PC-9 (cell line): ENCODE measurements at regions not wholly inside any gene's neighbourhood (a gene's known extent, or its start where the extent isn't known, plus 50 kb on each side); places are given as distances from the start of the nearest gene placed in this dataset.

Experiments used
- BruUV-seq: library from RNA; stranded (reverse); fragments of 400-500 nt; replicated peaks from 2 replicates; lab custom pipeline; 2021; lab: Mats Ljungman, UMichigan
- CTCF ChIA-PET: fragments of 300-600 bp; sonication (Branson Sonifier 250); formaldehyde crosslinking; loops from one replicate; lab custom pipeline; 2022; ENCODE audit warnings: antibody characterized with exemption; lab: Charles Lee
- POLR2A ChIA-PET: fragments of 300-600 bp; sonication (Branson Sonifier 250); formaldehyde crosslinking; loops from one replicate; lab custom pipeline; 2022; ENCODE audit warnings: antibody characterized with exemption; ENCODE audit not compliant: unreplicated experiment; lab: Charles Lee
- DNase-seq, 2 experiments: peaks; one replicate each; pipeline versions ENCODE4 v3.0.0 to v3.0.0-alpha.2; 2015 to 2022; ENCODE audit warnings: mixed read lengths in 1 of 2
- H2AFZ ChIP-seq: fragments of 200-600 bp; sonication (generic); 2 replicates; pipeline ENCODE4 v1.8.1; 2017; ENCODE audit warnings: antibody characterized with exemption
- H3F3A ChIP-seq: fragments of 200-600 bp; sonication (generic); 2 replicates; pipeline ENCODE4 v1.8.1; 2017; ENCODE audit warnings: antibody characterized with exemption, mild to moderate bottlenecking, low read depth; ENCODE audit not compliant: insufficient read depth
- H3K27ac ChIP-seq: fragments of 200-600 bp; sonication (generic); 2 replicates; pipeline ENCODE4 v1.6.1; 2016; ENCODE audit warnings: mixed run types
- H3K27me3 ChIP-seq: fragments of 200-600 bp; sonication (generic); 2 replicates; pipeline ENCODE4 v1.6.1; 2016; ENCODE audit warnings: low read depth, mixed run types; ENCODE audit not compliant: insufficient read depth
- H3K36me3 ChIP-seq: fragments of 200-600 bp; sonication (generic); 2 replicates; pipeline ENCODE4 v1.6.1; 2016; ENCODE audit warnings: low read depth, mixed run types
- H3K4me1 ChIP-seq: fragments of 200-600 bp; sonication (generic); replicated peaks from 2 replicates; pipeline ENCODE4 v1.6.1; 2016; ENCODE audit warnings: mixed run types; ENCODE audit not compliant: insufficient read depth
- H3K4me2 ChIP-seq: fragments of 200-600 bp; sonication (generic); 2 replicates; pipeline ENCODE4 v1.6.1; 2017; ENCODE audit warnings: mixed run types
- H3K4me3 ChIP-seq: fragments of 200-600 bp; sonication (generic); 2 replicates; pipeline ENCODE4 v1.6.1; 2016; ENCODE audit warnings: mixed run types
- H3K79me2 ChIP-seq: fragments of 200-600 bp; sonication (generic); 2 replicates; pipeline ENCODE4 v1.6.1; 2017; ENCODE audit warnings: low read depth, mixed run types
- H3K9me2 ChIP-seq: fragments of 200-600 bp; sonication (generic); 2 replicates; pipeline ENCODE4 v1.8.1; 2017; ENCODE audit warnings: mild to moderate bottlenecking; ENCODE audit not compliant: insufficient read depth
- H3K9me3 ChIP-seq: fragments of 200-600 bp; sonication (generic); 2 replicates; pipeline ENCODE4 v1.8.1; 2016; ENCODE audit warnings: low read depth; ENCODE audit not compliant: insufficient read depth
- H4K20me1 ChIP-seq: fragments of 200-600 bp; sonication (generic); 2 replicates; pipeline ENCODE4 v1.8.1; 2017; ENCODE audit not compliant: insufficient read depth
- EZH2 ChIP-seq: fragments of 200-600 bp; sonication (generic); IDR thresholded peaks from 2 replicates; pipeline ENCODE4 v1.8.0; 2017; ENCODE audit warnings: antibody characterized with exemption, low read depth
- intact Hi-C: fragments of 100-400 bp; cut with micrococcal nuclease; formaldehyde crosslinking; loops from one replicate; pipeline ENCODE4 v1.10.0; 2022; ENCODE audit not compliant: unreplicated experiment
- TF ChIP-seq, protein P1 (sequence below): fragments of 200-600 bp; sonication (generic); conservative IDR thresholded peaks from 2 replicates; pipeline ENCODE4 v1.6.1; 2017; ENCODE audit warnings: mixed run types, antibody characterized with exemption, mild to moderate bottlenecking, moderate library complexity

GRCh38 chr12:124476011-124476400, 91.4 kb downstream of the NCOR2 start:
- Histone ChIP-seq H3K9me2 (no peaks in the 10 kb centered on the region), H3K27me3 (no peaks in the 10 kb centered on the region), H3K4me2 (no peak overlapping the region), H3F3A (peaks cover 42% of the 10 kb centered on the region), H3K4me3 (no peak overlapping the region), H3K36me3 (peaks cover 49% of the 10 kb centered on the region), H3K4me1 (peaks cover 13% of the 10 kb centered on the region), H4K20me1 (peaks cover 21% of the 10 kb centered on the region), H3K9me3 (no peaks in the 10 kb centered on the region), H3K79me2 (peaks cover 41% of the 10 kb centered on the region), H2AFZ (no peak overlapping the region), H3K27ac (no peak overlapping the region)
- TF ChIP-seq, protein P1, sequence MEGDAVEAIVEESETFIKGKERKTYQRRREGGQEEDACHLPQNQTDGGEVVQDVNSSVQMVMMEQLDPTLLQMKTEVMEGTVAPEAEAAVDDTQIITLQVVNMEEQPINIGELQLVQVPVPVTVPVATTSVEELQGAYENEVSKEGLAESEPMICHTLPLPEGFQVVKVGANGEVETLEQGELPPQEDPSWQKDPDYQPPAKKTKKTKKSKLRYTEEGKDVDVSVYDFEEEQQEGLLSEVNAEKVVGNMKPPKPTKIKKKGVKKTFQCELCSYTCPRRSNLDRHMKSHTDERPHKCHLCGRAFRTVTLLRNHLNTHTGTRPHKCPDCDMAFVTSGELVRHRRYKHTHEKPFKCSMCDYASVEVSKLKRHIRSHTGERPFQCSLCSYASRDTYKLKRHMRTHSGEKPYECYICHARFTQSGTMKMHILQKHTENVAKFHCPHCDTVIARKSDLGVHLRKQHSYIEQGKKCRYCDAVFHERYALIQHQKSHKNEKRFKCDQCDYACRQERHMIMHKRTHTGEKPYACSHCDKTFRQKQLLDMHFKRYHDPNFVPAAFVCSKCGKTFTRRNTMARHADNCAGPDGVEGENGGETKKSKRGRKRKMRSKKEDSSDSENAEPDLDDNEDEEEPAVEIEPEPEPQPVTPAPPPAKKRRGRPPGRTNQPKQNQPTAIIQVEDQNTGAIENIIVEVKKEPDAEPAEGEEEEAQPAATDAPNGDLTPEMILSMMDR: no peak
- TF ChIP-seq EZH2: no peak
- intact Hi-C loops: no loop called here
- no TSS peak for BruUV-seq
- CTCF ChIA-PET: no interaction called here
- DNase-seq: no peak
- POLR2A ChIA-PET: no interaction called here

DNA sequence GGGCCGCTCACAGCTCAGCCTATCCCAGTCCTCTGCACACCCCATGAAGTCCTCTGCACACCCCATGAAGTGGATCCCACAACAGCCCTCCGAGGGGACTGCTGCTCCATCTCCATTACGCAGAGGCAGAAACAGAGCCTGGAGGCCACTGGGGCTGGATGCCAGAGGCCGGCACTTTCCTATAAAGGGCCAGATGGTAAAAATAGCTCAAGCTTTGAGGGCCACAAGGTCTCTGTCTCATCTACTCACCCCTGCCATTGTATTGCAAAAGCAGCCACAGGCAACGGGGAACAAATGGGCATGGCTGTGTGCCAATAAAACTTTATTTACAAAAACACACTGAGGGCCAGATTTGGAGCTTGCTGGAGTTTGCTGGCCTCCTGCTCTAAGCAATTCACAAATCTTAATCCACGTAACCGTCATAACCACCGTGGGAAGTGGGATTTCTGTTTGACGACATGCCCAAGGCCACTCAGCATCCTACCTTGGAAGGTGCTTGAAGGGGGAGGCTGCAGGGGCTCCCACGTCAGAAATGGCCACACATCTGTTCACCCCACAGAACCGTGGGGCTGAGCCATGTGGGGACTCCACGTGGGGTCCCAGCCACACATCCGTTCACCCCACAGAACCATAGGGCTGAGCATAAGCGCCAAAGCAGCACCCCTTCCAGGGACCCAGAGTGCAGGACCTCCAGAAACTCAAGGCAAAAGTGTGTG, 92.0 kb downstream of the NCOR2 start:
- H3K9me2 ChIP-seq: no peaks in the 10 kb centered on the region
- no peak overlapping the region for H2AFZ ChIP-seq
- CTCF ChIA-PET: no interaction called here
- H3K36me3 ChIP-seq: peaks cover 51% of the 10 kb centered on the region
- no peak for DNase-seq
- POLR2A ChIA-PET: no interaction called here
- H3K27ac ChIP-seq: no peak overlapping the region
- peaks cover 41% of the 10 kb centered on the region for H3K79me2 ChIP-seq
- peaks cover 41% of the 10 kb centered on the region for H3F3A ChIP-seq
- no peak for TF ChIP-seq EZH2
- TF ChIP-seq, protein P1: no peak
- no peak overlapping the region for H3K4me3 ChIP-seq
- peaks cover 10% of the 10 kb centered on the region; the same call in 1 of the 2 replicates for H3K4me1 ChIP-seq
- no TSS peak for BruUV-seq
- no peak overlapping the region for H3K4me2 ChIP-seq
- intact Hi-C loops: no loop called here
- no peaks in the 10 kb centered on the region for H3K9me3 ChIP-seq
- no peaks in the 10 kb centered on the region for H3K27me3 ChIP-seq
- H4K20me1 ChIP-seq: peaks cover 20% of the 10 kb centered on the region

DNA sequence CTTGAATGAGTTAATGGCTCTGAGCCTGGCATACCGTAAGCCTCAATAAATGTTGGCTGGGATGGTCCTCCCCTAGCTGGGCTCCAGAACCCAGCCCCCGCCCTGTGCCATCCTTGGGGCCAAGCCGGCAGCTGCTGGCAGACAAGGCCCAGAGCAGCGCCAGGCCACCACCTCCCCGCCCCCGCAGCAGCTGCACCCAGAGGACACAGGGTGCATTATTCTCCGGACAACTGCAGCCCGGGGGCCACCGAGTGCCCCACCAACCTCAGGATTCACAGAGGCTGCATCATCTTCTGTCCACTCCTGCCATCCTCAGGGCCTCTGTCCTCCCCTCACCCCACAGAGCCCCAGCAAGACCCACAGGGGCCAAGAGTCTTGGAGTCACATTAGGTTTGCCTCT, 92.7 kb downstream of the NCOR2 start:
- H3K36me3 ChIP-seq: peaks cover 55% of the 10 kb centered on the region
- POLR2A ChIA-PET: no interaction called here

More for the DNA sequence above, 92.7 kb downstream of the NCOR2 start:
- no peak overlapping the region for H2AFZ ChIP-seq
- H3K4me2 ChIP-seq: no peak overlapping the region
- no peaks in the 10 kb centered on the region for H3K9me3 ChIP-seq
- TF ChIP-seq EZH2: no peak
- TF ChIP-seq, protein P1: no peak
- CTCF ChIA-PET: no interaction called here
- no TSS peak for BruUV-seq
- peaks cover 34% of the 10 kb centered on the region for H3F3A ChIP-seq
- intact Hi-C loops: no loop called here
- no peak overlapping the region for H3K27ac ChIP-seq
- peaks cover 4% of the 10 kb centered on the region; the same call in 1 of the 2 replicates for H3K4me1 ChIP-seq
- no peaks in the 10 kb centered on the region for H3K9me2 ChIP-seq
- H3K79me2 ChIP-seq: peaks cover 35% of the 10 kb centered on the region
- H4K20me1 ChIP-seq: peaks cover 14% of the 10 kb centered on the region
- no peak for DNase-seq
- H3K27me3 ChIP-seq: no peaks in the 10 kb centered on the region
- H3K4me3 ChIP-seq: no peak overlapping the region
